ENCODE measurements at regions not wholly inside any gene's neighbourhood (a gene's known extent, or its start where the extent isn't known, plus 50 kb on each side); places are given as distances from the start of the nearest gene placed in this dataset.

GRCh38 chr1:34610063-34610462, 144.8 kb upstream of the GJB5 start:
- Histone ChIP-seq H3K4me3 (ENCODE audit: low read depth in 1 of 3, low read length in 3 of 3) (no peak overlapping the region), H3K9me3 (ENCODE audit: control insufficient read depth in 4 of 4, low read length in 3 of 4) (peaks cover 0 to 2% (median 0%) of the 10 kb centered on the region in 4 donors), H3K4me1 (ENCODE audit: control insufficient read depth in 4 of 4, insufficient read depth in 4 of 4, low read length in 3 of 4) (no peaks in the 10 kb centered on the region), H3K36me3 (ENCODE audit: control insufficient read depth in 4 of 4, insufficient read depth in 3 of 4, low read depth in 1 of 4, low read length in 3 of 4) (no peaks in the 10 kb centered on the region), H3K27me3 (ENCODE audit: control insufficient read depth in 4 of 4, insufficient read depth in 4 of 4, low read length in 3 of 4) (no peaks in the 10 kb centered on the region), H3K9ac (ENCODE audit: low read depth in 1 of 2, low read length in 2 of 2) (no peak overlapping the region), H3K27ac (ENCODE audit: low read depth in 1 of 2, low read length in 2 of 2) (no peak overlapping the region)
- TF ChIP-seq HNF4G (IDR thresholded peaks at IDR 0.05) (no peak), TAF1 (conservative IDR thresholded peaks at IDR 0.05) (no peak), NR2F2 (IDR thresholded peaks at IDR 0.05) (no peak), HNF4A (conservative IDR thresholded peaks at IDR 0.05) (peak; percentile 12 to 26), GABPA (IDR thresholded peaks at IDR 0.05 in 1 of 2, conservative IDR thresholded peaks at IDR 0.05 in 1 of 2) (no peak), RXRA (IDR thresholded peaks at IDR 0.05) (no peak), JUND (IDR thresholded peaks at IDR 0.05) (no peak), YY1 (IDR thresholded peaks at IDR 0.05) (no peak)
- TF ChIP-seq, protein P1, sequence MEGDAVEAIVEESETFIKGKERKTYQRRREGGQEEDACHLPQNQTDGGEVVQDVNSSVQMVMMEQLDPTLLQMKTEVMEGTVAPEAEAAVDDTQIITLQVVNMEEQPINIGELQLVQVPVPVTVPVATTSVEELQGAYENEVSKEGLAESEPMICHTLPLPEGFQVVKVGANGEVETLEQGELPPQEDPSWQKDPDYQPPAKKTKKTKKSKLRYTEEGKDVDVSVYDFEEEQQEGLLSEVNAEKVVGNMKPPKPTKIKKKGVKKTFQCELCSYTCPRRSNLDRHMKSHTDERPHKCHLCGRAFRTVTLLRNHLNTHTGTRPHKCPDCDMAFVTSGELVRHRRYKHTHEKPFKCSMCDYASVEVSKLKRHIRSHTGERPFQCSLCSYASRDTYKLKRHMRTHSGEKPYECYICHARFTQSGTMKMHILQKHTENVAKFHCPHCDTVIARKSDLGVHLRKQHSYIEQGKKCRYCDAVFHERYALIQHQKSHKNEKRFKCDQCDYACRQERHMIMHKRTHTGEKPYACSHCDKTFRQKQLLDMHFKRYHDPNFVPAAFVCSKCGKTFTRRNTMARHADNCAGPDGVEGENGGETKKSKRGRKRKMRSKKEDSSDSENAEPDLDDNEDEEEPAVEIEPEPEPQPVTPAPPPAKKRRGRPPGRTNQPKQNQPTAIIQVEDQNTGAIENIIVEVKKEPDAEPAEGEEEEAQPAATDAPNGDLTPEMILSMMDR (IDR thresholded peaks at IDR 0.05; ENCODE audit: low read depth, low read length, missing input control): no peak
- WGBS: 55% methylated on average over 2 of the region's 2 CpGs
- DNase-seq (ENCODE audit: low spot score): no peak

DNA sequence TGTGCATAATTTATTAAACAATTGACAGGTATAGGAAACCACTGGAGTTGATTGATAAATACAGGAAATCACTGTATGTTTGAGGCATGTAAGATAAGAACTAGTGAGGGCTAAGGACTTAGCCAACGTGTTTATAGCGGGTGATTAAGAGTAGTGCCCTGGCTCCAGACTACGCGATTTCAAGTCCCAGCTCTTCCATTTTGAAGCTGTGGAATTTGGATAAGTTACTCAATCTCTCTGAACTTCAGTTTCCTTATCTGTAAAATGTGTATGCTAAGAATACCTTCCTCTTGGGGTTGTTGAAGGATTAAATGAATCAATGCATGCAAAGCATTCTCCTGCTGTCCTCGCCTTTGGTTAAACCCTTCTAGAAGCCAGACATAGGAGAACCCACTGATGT, 143.3 kb upstream of the GJB5 start:
- Histone ChIP-seq H3K27ac (ENCODE audit: low read depth in 1 of 2, low read length in 2 of 2) (no peak overlapping the region), H3K9me3 (ENCODE audit: control insufficient read depth in 4 of 4, low read length in 3 of 4) (peaks cover 0 to 2% (median 0%) of the 10 kb centered on the region in 4 donors), H3K36me3 (ENCODE audit: control insufficient read depth in 4 of 4, insufficient read depth in 3 of 4, low read depth in 1 of 4, low read length in 3 of 4) (no peaks in the 10 kb centered on the region), H3K27me3 (ENCODE audit: control insufficient read depth in 4 of 4, insufficient read depth in 4 of 4, low read length in 3 of 4) (peaks cover 0 to 3% (median 0%) of the 10 kb centered on the region in 4 donors), H3K9ac (ENCODE audit: low read depth in 1 of 2, low read length in 2 of 2) (no peak overlapping the region), H3K4me1 (ENCODE audit: control insufficient read depth in 4 of 4, insufficient read depth in 4 of 4, low read length in 3 of 4) (no peaks in the 10 kb centered on the region), H3K4me3 (ENCODE audit: low read depth in 1 of 3, low read length in 3 of 3) (no peak overlapping the region)
- no peak for TF ChIP-seq RXRA (IDR thresholded peaks at IDR 0.05)
- DNase-seq (ENCODE audit: low spot score): no peak
- WGBS: 74% methylated on average over 5 of the region's 5 CpGs

DNA sequence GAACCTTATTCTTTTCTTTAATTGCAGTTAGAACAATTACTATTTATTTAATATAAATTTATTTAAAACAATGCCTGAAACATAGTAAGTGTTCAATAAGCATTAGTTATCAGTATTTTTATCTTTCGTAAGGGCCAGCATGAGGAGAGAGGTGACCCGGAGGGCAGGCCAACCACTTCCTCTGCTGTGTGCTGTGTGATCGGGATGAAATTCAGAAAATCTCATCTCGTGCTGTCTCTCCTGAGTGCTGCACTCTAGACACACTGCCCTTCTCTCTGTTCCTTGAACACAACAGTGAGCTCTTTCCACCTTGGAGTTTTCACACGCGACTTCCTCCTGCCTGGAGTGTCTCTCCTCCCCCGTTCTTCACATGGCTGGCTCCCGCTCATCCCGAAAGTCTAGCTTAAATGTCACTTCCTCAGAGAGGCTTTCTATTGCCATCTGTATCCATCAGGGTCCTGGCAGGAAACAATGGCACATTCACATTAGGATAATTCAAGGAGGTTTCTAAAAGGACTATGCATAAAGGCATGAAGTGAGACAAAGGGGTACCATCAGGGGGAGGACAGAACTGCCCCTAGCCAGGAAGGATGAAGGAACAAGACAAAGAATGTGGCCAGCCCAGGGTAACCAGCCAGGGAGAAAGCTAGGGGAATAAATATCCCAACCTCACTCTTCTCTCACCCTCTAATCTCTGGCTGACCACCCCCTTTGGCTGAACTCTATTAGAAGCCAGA, 142.6 kb upstream of the GJB5 start:
- WGBS: 65% methylated on average over 9 of the region's 9 CpGs
- TF ChIP-seq JUND (IDR thresholded peaks at IDR 0.05) (no peak), RAD21 (IDR thresholded peaks at IDR 0.05) (no peak), HNF4A (conservative IDR thresholded peaks at IDR 0.05) (no peak), RXRA (IDR thresholded peaks at IDR 0.05) (no peak)
- H3K4me3 ChIP-seq (ENCODE audit: low read depth in 1 of 3, low read length in 3 of 3): no peak overlapping the region
- no peak for DNase-seq (ENCODE audit: low spot score)
- H3K9me3 ChIP-seq (ENCODE audit: control insufficient read depth in 4 of 4, low read length in 3 of 4): peaks cover 0 to 2% (median 0%) of the 10 kb centered on the region in 4 donors
- H3K27me3 ChIP-seq (ENCODE audit: control insufficient read depth in 4 of 4, insufficient read depth in 4 of 4, low read length in 3 of 4): peaks cover 0 to 3% (median 0%) of the 10 kb centered on the region in 4 donors
- no peaks in the 10 kb centered on the region for H3K4me1 ChIP-seq (ENCODE audit: control insufficient read depth in 4 of 4, insufficient read depth in 4 of 4, low read length in 3 of 4)
- no peak overlapping the region for H3K9ac ChIP-seq (ENCODE audit: low read depth in 1 of 2, low read length in 2 of 2)
- H3K27ac ChIP-seq (ENCODE audit: low read depth in 1 of 2, low read length in 2 of 2): no peak overlapping the region
- H3K36me3 ChIP-seq (ENCODE audit: control insufficient read depth in 4 of 4, insufficient read depth in 3 of 4, low read depth in 1 of 4, low read length in 3 of 4): no peaks in the 10 kb centered on the region

Measured in liver (tissue), 8 donors.